HepG2 (cell line): ENCODE measurements at regions not wholly inside any gene's neighbourhood (a gene's known extent, or its start where the extent isn't known, plus 50 kb on each side); places are given as distances from the start of the nearest gene placed in this dataset.

Experiments used
- ATAC-seq: fragments of 200-7000 bp; cut with Tn5 transposase; 3 replicates; pipeline ENCODE4 v1.9.1; 2020; ENCODE audit warnings: mild to moderate bottlenecking, moderate library complexity
- BruUV-seq: library from RNA; stranded (reverse); fragments of 400-500 nt; replicated peaks from 2 replicates; lab custom pipeline; 2021; lab: Mats Ljungman, UMichigan
- CTCF ChIA-PET: fragments of 300-600 bp; formaldehyde crosslinking; extraction: SDS; loops from one replicate; lab custom pipeline; 2021; ENCODE audit warnings: low total read pairs, inconsistent platforms, low intra/inter-chr PET ratio; lab: Yijun Ruan, JAX
- POLR2A ChIA-PET: fragments of 350-600 bp; sonication (Branson Sonifier 250); formaldehyde crosslinking; loops from one replicate; lab custom pipeline; 2020; ENCODE audit warnings: antibody characterized with exemption, inconsistent platforms; lab: Yijun Ruan, JAX
- DNase-seq: peaks from one replicate; pipeline ENCODE4 v3.0.0-alpha.2; 2015; ENCODE audit warnings: low spot score
- FAIRE-seq: peaks from 3 replicates; lab custom pipeline; 2011; peaks lifted over from hg19 to GRCh38; lab: Jason Lieb, UNC
- H2AFZ ChIP-seq: one replicate; pipeline ENCODE4 v1.6.1; 2011; ENCODE audit warnings: low read length, inconsistent platforms
- H3K27ac ChIP-seq: fragments of 300-600 bp; 3 replicates; pipeline ENCODE4 v1.8.0; 2011; ENCODE audit warnings: mixed run types, mild to moderate bottlenecking, mixed read lengths, low read length, inconsistent platforms; ENCODE audit not compliant: insufficient read depth; ENCODE audit errors: extremely low read length
- H3K27me3 ChIP-seq, 2 experiments: fragments of 200-600 bp in 1 of 2; 2 replicates in 1 of 2; 3 replicates in 1 of 2; pipeline versions ENCODE4 v1.6.0 to v1.8.0; 2011; ENCODE audit warnings: low read length in 2 of 2, mild to moderate bottlenecking in 2 of 2, moderate library complexity in 2 of 2, inconsistent platforms in 1 of 2; ENCODE audit not compliant: insufficient read depth in 2 of 2, control insufficient read depth in 1 of 2
- H3K36me3 ChIP-seq, 2 experiments: fragments of 200-600 bp in 1 of 2; replicated peaks in 1 of 2; 2 replicates in 1 of 2; 3 replicates in 1 of 2; pipeline versions ENCODE4 v1.5.1 to v1.8.0; 2011; ENCODE audit warnings: low read length in 2 of 2, inconsistent platforms in 1 of 2; ENCODE audit not compliant: insufficient read depth in 2 of 2, control insufficient read depth in 1 of 2
- H3K4me1 ChIP-seq: 2 replicates; pipeline ENCODE4 v1.5.1; 2012; ENCODE audit warnings: low read length, inconsistent platforms; ENCODE audit not compliant: insufficient read depth
- H3K4me2 ChIP-seq: 2 replicates; pipeline ENCODE4 v1.6.0; 2011; ENCODE audit warnings: low read depth, low read length, inconsistent platforms
- H3K4me3 ChIP-seq, 3 experiments: fragments of 200-600 bp in 1 of 3; sonication (generic), shearing (Covaris generic) in 1 of 3; replicated peaks in 1 of 3; 2 replicates each; pipeline ENCODE4 v1.5.1; 2011 to 2016; ENCODE audit warnings: low read length in 3 of 3, inconsistent platforms in 2 of 3, low read depth in 2 of 3, mild to moderate bottlenecking in 2 of 3, control low read depth in 1 of 3, mixed read lengths in 1 of 3; ENCODE audit not compliant: insufficient read depth in 1 of 3
- H3K79me2 ChIP-seq: one replicate; pipeline ENCODE4 v1.6.1; 2011; ENCODE audit warnings: low read length, inconsistent platforms; ENCODE audit not compliant: insufficient read depth
- H3K9ac ChIP-seq: 2 replicates; pipeline ENCODE4 v1.6.0; 2011; ENCODE audit warnings: mild to moderate bottlenecking, low read depth, low read length, inconsistent platforms; ENCODE audit not compliant: insufficient read depth
- H3K9me3 ChIP-seq: 2 replicates; pipeline ENCODE4 v1.5.1; 2012; ENCODE audit warnings: mild to moderate bottlenecking, low read length
- H4K20me1 ChIP-seq: 2 replicates; pipeline ENCODE4 v1.6.0; 2011; ENCODE audit warnings: inconsistent platforms, mild to moderate bottlenecking, low read length, moderate library complexity; ENCODE audit not compliant: insufficient read depth
- CCAR2 ChIP-seq: fragments of 200-400 bp; formaldehyde crosslinking; optimal IDR thresholded peaks from 2 replicates; pipeline ENCODE3; 2018; ENCODE audit warnings: low read depth, mild to moderate bottlenecking, low read length, moderate library complexity
- IRF9 ChIP-seq: sonication (generic); formaldehyde crosslinking; IDR thresholded peaks from 2 replicates; pipeline ENCODE4 v1.8.0; 2022; ENCODE audit warnings: missing genetic modification reagents, mild to moderate bottlenecking, borderline replicate concordance
- MAFF ChIP-seq: IDR thresholded peaks from 2 replicates; pipeline ENCODE4 v1.6.1; 2011; ENCODE audit warnings: low read depth, low read length, improper control_type of control experiment
- MAFK ChIP-seq, 2 experiments: IDR thresholded peaks in 1 of 2; conservative IDR thresholded peaks in 1 of 2; 2 replicates each; pipeline ENCODE4 v1.6.1; 2011; ENCODE audit warnings: improper control_type of control experiment in 2 of 2, low read length in 2 of 2
- NCOA2 ChIP-seq: sonication (generic); formaldehyde crosslinking; IDR thresholded peaks from 2 replicates; pipeline ENCODE4 v1.8.0; 2022; ENCODE audit warnings: inconsistent platforms
- RAD51 ChIP-seq: fragments of 450-650 bp; IDR thresholded peaks from 2 replicates; pipeline ENCODE4 v1.6.1; 2016; ENCODE audit warnings: borderline replicate concordance
- TGIF2 ChIP-seq: IDR thresholded peaks from 2 replicates; pipeline ENCODE4 v1.6.1; 2016; ENCODE audit warnings: control low read depth, missing compliant biosample characterization
- ZNF280B ChIP-seq: sonication (generic); formaldehyde crosslinking; IDR thresholded peaks from 2 replicates; pipeline ENCODE4 v1.5.0; 2020; ENCODE audit warnings: missing genetic modification reagents, mild to moderate bottlenecking, borderline replicate concordance
- ZNF839 ChIP-seq: sonication (generic); formaldehyde crosslinking; IDR thresholded peaks from 2 replicates; pipeline ENCODE4 v1.4.0; 2020; ENCODE audit warnings: missing genetic modification reagents, mild to moderate bottlenecking, borderline replicate concordance
- WGBS: methylation state at CpG from one replicate; pipeline ENCODE4 v1.1.6; 2017; ENCODE audit warnings: low lambda C conversion rate; 5-methylcytosine and 5-hydroxymethylcytosine counted together
- in situ Hi-C: cut with HindIII; loops from 2 replicates; pipeline ENCODE4 v1.10.0; 2017; ENCODE audit warnings: low pct_unique_long_range_greater_than_20kb; ENCODE audit not compliant: extremely low pct_ligation_motif_present
- intact Hi-C: fragments of 100-400 bp; cut with micrococcal nuclease; formaldehyde crosslinking; loops from one replicate; pipeline ENCODE4 v1.10.0; 2022; ENCODE audit not compliant: unreplicated experiment

GRCh38 chr7:46549892-46550639 lies 629.0 kb upstream of the IGFBP3 start:
- WGBS, result 27% methylated on average over 3 of the region's 3 CpGs
- peaks cover 6% of the 10 kb centered on the region; the same call in 1 of the 2 replicates for H3K4me1 ChIP-seq
- intact Hi-C loops, result no loop called here

GRCh38 chr7:46549347-46549746 lies 628.3 kb upstream of the IGFBP3 start:
- no peak for FAIRE-seq
- DNase-seq, result no peak
- Histone ChIP-seq H3K9me3 (no peaks in the 10 kb centered on the region), H2AFZ (no peak overlapping the region), H3K79me2 (no peaks in the 10 kb centered on the region), H3K4me3 (no peak overlapping the region), H4K20me1 (no peaks in the 10 kb centered on the region; the same call in 1 of the 2 replicates), H3K4me1 (peaks cover 6% of the 10 kb centered on the region; the same call in 1 of the 2 replicates), H3K9ac (no peak overlapping the region), H3K27me3 (no peaks in the 10 kb centered on the region), H3K27ac (no peak overlapping the region), H3K36me3 (no peaks in the 10 kb centered on the region), H3K4me2 (no peak overlapping the region)
- intact Hi-C loops (no loop called here), in situ Hi-C loops (no loop called here)
- ChIA-PET CTCF (no interaction called here), POLR2A (no interaction called here)
- 0% methylated on average over 1 of the region's 1 CpG for WGBS
- no peak for ATAC-seq
- peak; percentile 48; the same call in 1 of the 2 replicates for TF ChIP-seq RAD51
- no peak for TF ChIP-seq ZNF280B
- TF ChIP-seq TGIF2, result no peak
- no peak for TF ChIP-seq CCAR2
- TF ChIP-seq ZNF839, result no peak
- no TSS peak for BruUV-seq

More at GRCh38 chr7:46549892-46550639, 629.0 kb upstream of the IGFBP3 start:
- BruUV-seq, result no TSS peak
- Histone ChIP-seq H3K79me2 (no peaks in the 10 kb centered on the region), H3K9me3 (no peaks in the 10 kb centered on the region)
- no peak for ATAC-seq
- peak; percentile 74 for TF ChIP-seq MAFF
- TF ChIP-seq IRF9 (CRISPR knock-in tag), result no peak
- TF ChIP-seq MAFK (conservative IDR thresholded peaks at IDR 0.05 in 1 of 2, IDR thresholded peaks at IDR 0.05 in 1 of 2; ENCODE audit: low read length in 2 of 2), result peak; percentile 54 to 84
- no peak for TF ChIP-seq NCOA2
- TF ChIP-seq, all 625 proteins: peak for 2
- H3K4me3 ChIP-seq, result no peak overlapping the region
- no peak for FAIRE-seq
- no peak overlapping the region for H3K4me2 ChIP-seq
- H3K36me3 ChIP-seq, result no peaks in the 10 kb centered on the region
- in situ Hi-C loops, result no loop called here
- DNase-seq, result no peak
- no peak overlapping the region for H3K9ac ChIP-seq
- CTCF ChIA-PET, result no interaction called here
- H3K27me3 ChIP-seq, result no peaks in the 10 kb centered on the region
- POLR2A ChIA-PET, result no interaction called here
- no peak overlapping the region for H3K27ac ChIP-seq
- no peaks in the 10 kb centered on the region; the same call in 1 of the 2 replicates for H4K20me1 ChIP-seq
- H2AFZ ChIP-seq, result no peak overlapping the region
